NT2/D1 (cell line): ENCODE measurements at regions not wholly inside any gene's neighbourhood (a gene's known extent, or its start where the extent isn't known, plus 50 kb on each side); places are given as distances from the start of the nearest gene placed in this dataset.

Experiments
- YY1 ChIP-seq: IDR thresholded peaks from 2 replicates; pipeline ENCODE4 v1.6.1; 2011; ENCODE audit not compliant: insufficient read length, insufficient read depth
- ZNF274 ChIP-seq: IDR thresholded peaks from 2 replicates; pipeline ENCODE4 v1.6.1; 2011; ENCODE audit warnings: mild to moderate bottlenecking, low read depth, low read length

- TF ChIP-seq YY1, result no peak
- TF ChIP-seq ZNF274, result no peak
Observed at GRCh38 chr10:56096226-56096517, 264.9 kb downstream of the ZWINT start.
